Uterus (tissue), 2 donors: ENCODE measurements at regions not wholly inside any gene's neighbourhood (a gene's known extent, or its start where the extent isn't known, plus 50 kb on each side); places are given as distances from the start of the nearest gene placed in this dataset.

ENCODE experiments used
- CTCF ChIP-seq, 4 experiments: fragments of 200-600 bp in 2 of 4; fragments of 450-650 bp in 2 of 4; sonication (generic) in 2 of 4; IDR thresholded peaks; one replicate each; pipeline ENCODE4 v1.5.1; 2016 to 2019; ENCODE audit warnings: antibody characterized with exemption in 4 of 4, mild to moderate bottlenecking in 2 of 4, moderate library complexity in 1 of 4
- POLR2A ChIP-seq, 2 donors: fragments of 450-650 bp; IDR thresholded peaks; one replicate each; pipeline ENCODE4 v1.6.1; 2016; ENCODE audit warnings: antibody characterized with exemption in 2 of 2, mild to moderate bottlenecking in 1 of 2, moderate library complexity in 1 of 2

GRCh38 chr15:91685436-91685835 lies 168.1 kb upstream of the SLCO3A1 start:
- no peak for TF ChIP-seq POLR2A (IDR thresholded peaks at IDR 0.05)
- no peak for TF ChIP-seq CTCF (IDR thresholded peaks at IDR 0.05)
